Endothelial cell of umbilical vein (primary cell): ENCODE measurements at regions not wholly inside any gene's neighbourhood (a gene's known extent, or its start where the extent isn't known, plus 50 kb on each side); places are given as distances from the start of the nearest gene placed in this dataset.

ENCODE experiments used
- BruUV-seq: library from RNA; stranded (reverse); fragments of 400-500 nt; replicated peaks from 2 replicates; lab custom pipeline; 2021; lab: Mats Ljungman, UMichigan
- CTCF ChIA-PET: fragments of 300-600, 350-600 bp; sonication (Branson Sonifier 250); formaldehyde crosslinking; loops from one replicate; lab custom pipeline; 2021; ENCODE audit warnings: antibody characterized with exemption, inconsistent platforms; lab: Charles Lee
- POLR2A ChIA-PET: fragments of 300-600, 350-600 bp; sonication (Branson Sonifier 250); formaldehyde crosslinking; loops from one replicate; lab custom pipeline; 2021; ENCODE audit warnings: antibody characterized with exemption, inconsistent platforms; lab: Charles Lee
- DNase-seq: peaks from one replicate; pipeline ENCODE4 v3.0.0-alpha.2; 2011; ENCODE audit warnings: low read depth, low spot score
- FAIRE-seq: peaks from 2 replicates; lab custom pipeline; 2011; peaks lifted over from hg19 to GRCh38; lab: Jason Lieb, UNC
- H2AFZ ChIP-seq: 2 replicates; pipeline ENCODE4 v1.6.0; 2012; ENCODE audit warnings: low read depth, low read length, control low read depth, inconsistent platforms
- H3K27ac ChIP-seq: 2 replicates; pipeline ENCODE4 v1.5.1; 2011; ENCODE audit warnings: low read depth, mild to moderate bottlenecking, control low read depth, low read length, moderate library complexity; ENCODE audit not compliant: insufficient read depth
- H3K27me3 ChIP-seq, 2 experiments: 2 replicates each; pipeline versions ENCODE4 v1.6.0 to v1.6.1; 2011; ENCODE audit warnings: low read length in 2 of 2, mixed read lengths in 1 of 2; ENCODE audit not compliant: control insufficient read depth in 2 of 2, insufficient read depth in 2 of 2
- H3K36me3 ChIP-seq, 2 experiments: 2 replicates in 1 of 2; 3 replicates in 1 of 2; pipeline ENCODE4 v1.5.1; 2011; ENCODE audit warnings: low read length in 2 of 2, mild to moderate bottlenecking in 1 of 2, moderate library complexity in 1 of 2; ENCODE audit not compliant: control insufficient read depth in 2 of 2, insufficient read depth in 2 of 2; ENCODE audit errors: extremely low read depth in 1 of 2
- H3K4me1 ChIP-seq: 3 replicates; pipeline ENCODE4 v1.5.1; 2011; ENCODE audit warnings: mild to moderate bottlenecking, low read length; ENCODE audit not compliant: control insufficient read depth, insufficient read depth; ENCODE audit errors: extremely low read depth
- H3K4me2 ChIP-seq: 2 replicates; pipeline ENCODE4 v1.6.1; 2011; ENCODE audit warnings: low read length, control low read depth, mixed read lengths; ENCODE audit not compliant: insufficient read depth
- H3K4me3 ChIP-seq, 3 experiments: fragments of 200-600 bp in 1 of 3; sonication (generic), shearing (Covaris generic) in 1 of 3; replicated peaks in 1 of 3; 2 replicates each; pipeline ENCODE4 v1.5.1; 2011 to 2016; ENCODE audit warnings: control low read depth in 3 of 3, low read length in 3 of 3, mild to moderate bottlenecking in 2 of 3, inconsistent platforms in 1 of 3, low read depth in 1 of 3, moderate library complexity in 1 of 3; ENCODE audit not compliant: insufficient read depth in 1 of 3
- H3K79me2 ChIP-seq: 2 replicates; pipeline ENCODE4 v1.6.0; 2012; ENCODE audit warnings: low read length, inconsistent platforms; ENCODE audit not compliant: control insufficient read depth, insufficient read depth
- H3K9ac ChIP-seq: replicated peaks from 2 replicates; pipeline ENCODE3; 2011; ENCODE audit warnings: low read length, control low read depth; ENCODE audit not compliant: insufficient read depth; ENCODE audit errors: extremely low read depth
- H3K9me1 ChIP-seq: replicated peaks from 3 replicates; pipeline ENCODE4 v1.6.0; 2011; ENCODE audit warnings: mild to moderate bottlenecking, low read length; ENCODE audit not compliant: control insufficient read depth, insufficient read depth; ENCODE audit errors: extremely low read depth
- H3K9me3 ChIP-seq: replicated peaks from 2 replicates; pipeline ENCODE4 v1.5.1; 2012; ENCODE audit warnings: low read length, inconsistent platforms; ENCODE audit not compliant: control insufficient read depth, insufficient read depth
- H4K20me1 ChIP-seq: replicated peaks from 2 replicates; pipeline ENCODE3; 2011; ENCODE audit warnings: mild to moderate bottlenecking, low read length; ENCODE audit not compliant: control insufficient read depth, insufficient read depth; ENCODE audit errors: extremely low read depth
- EZH2 ChIP-seq: IDR thresholded peaks from 2 replicates; pipeline ENCODE4 v1.6.1; 2012; ENCODE audit warnings: borderline replicate concordance, low read depth, mild to moderate bottlenecking, moderate library complexity, low read length, inconsistent platforms; ENCODE audit not compliant: severe bottlenecking
- FOS ChIP-seq: IDR thresholded peaks from 2 replicates; pipeline ENCODE4 v1.6.1; 2011; ENCODE audit warnings: mild to moderate bottlenecking, low read length, moderate library complexity, borderline replicate concordance; ENCODE audit not compliant: insufficient read depth
- GATA2 ChIP-seq: IDR thresholded peaks from 2 replicates; pipeline ENCODE4 v1.7.0; 2011; ENCODE audit warnings: low read depth, mild to moderate bottlenecking, moderate library complexity, mixed read lengths, low read length; ENCODE audit not compliant: insufficient read length, insufficient read depth
- JUN ChIP-seq: IDR thresholded peaks from 2 replicates; pipeline ENCODE4 v1.6.1; 2011; ENCODE audit warnings: borderline replicate concordance, low read depth; ENCODE audit not compliant: insufficient read length, insufficient read depth
- MYC ChIP-seq: IDR thresholded peaks from one replicate; pipeline ENCODE4 v1.6.1; 2011; ENCODE audit warnings: mild to moderate bottlenecking, low read depth, low read length
- POLR2A ChIP-seq: IDR thresholded peaks from 2 replicates; pipeline ENCODE4 v1.6.1; 2012; ENCODE audit warnings: low read depth, mild to moderate bottlenecking, control low read depth, low read length
- POLR2AphosphoS5 ChIP-seq: IDR thresholded peaks from 2 replicates; pipeline ENCODE4 v1.6.1; 2012; ENCODE audit warnings: low read depth, mild to moderate bottlenecking, control low read depth, low read length, moderate library complexity; ENCODE audit not compliant: insufficient read depth
- dilution Hi-C: fragments of 300-500 bp; cut with MboI; formaldehyde crosslinking; loops from one replicate; pipeline ENCODE4 v1.15.0; 2019; ENCODE audit warnings: low sequenced_read_pairs; ENCODE audit not compliant: extremely low pct_ligation_motif_present
- intact Hi-C: fragments of 100-400 bp; cut with micrococcal nuclease; formaldehyde crosslinking; loops from one replicate; pipeline ENCODE4 v1.10.0; 2022
- TF ChIP-seq, protein P1 (sequence below): IDR thresholded peaks from 2 replicates; pipeline ENCODE4 v1.6.1; 2011; ENCODE audit not compliant: insufficient read depth, insufficient read length
- TF ChIP-seq, protein P2 (sequence below), 2 donors: IDR thresholded peaks; 1 replicate in 1 of 2; 2 replicates in 1 of 2; pipeline ENCODE4 v1.5.1; 2011; ENCODE audit warnings: low read length in 2 of 2, mild to moderate bottlenecking in 2 of 2, moderate library complexity in 2 of 2, control low read depth in 1 of 2, inconsistent platforms in 1 of 2, low read depth in 1 of 2; ENCODE audit not compliant: insufficient read depth in 1 of 2; ENCODE audit errors: extremely low read depth in 1 of 2

DNA sequence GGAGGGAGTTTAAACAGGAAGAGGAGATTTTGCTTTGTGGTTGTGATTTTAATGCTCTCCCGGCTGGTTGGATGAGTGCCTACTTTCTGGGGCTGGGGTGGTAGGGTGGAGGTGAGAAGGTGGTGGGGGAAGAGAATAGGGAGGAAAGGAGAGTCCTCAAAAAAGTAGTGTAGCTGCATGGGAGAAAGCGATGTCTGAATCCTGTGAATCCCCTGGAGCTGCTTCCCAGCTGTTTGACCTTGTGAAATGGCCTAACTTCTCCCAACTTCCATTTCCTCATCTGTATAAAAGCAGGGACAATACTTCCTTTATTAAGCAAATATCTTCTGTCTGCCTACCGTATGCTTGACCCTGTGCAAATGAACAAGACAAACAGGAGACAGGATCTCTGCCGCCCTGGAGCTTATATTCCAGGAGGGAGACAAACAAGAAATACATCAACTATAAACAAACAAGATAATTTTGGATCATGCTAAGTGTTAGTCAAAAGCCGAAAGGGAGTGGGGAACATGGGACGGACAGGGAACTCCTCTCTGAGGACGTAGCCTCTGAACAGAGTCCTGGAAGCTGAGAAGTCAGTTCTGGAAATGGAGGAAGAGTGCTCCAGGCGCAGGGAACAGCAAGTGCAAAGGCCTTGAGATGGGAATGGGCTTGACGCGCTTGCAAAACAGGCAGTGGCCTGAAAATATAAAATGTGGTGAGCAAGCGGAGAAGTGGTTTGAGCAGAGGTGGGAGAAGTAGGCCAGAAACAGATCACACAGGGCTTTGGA is 103.5 kb downstream of the SPRY4 start:
- CTCF ChIA-PET, result no interaction called here

More for the DNA sequence above, 103.5 kb downstream of the SPRY4 start:
- intact Hi-C loops, result no loop called here
- peak overlapping the region; percentile 7 for H2AFZ ChIP-seq
- H3K36me3 ChIP-seq, result no peaks in the 10 kb centered on the region
- no peaks in the 10 kb centered on the region for H3K9me3 ChIP-seq
- BruUV-seq, result no TSS peak
- no peak overlapping the region for H3K27ac ChIP-seq
- H3K79me2 ChIP-seq, result no peaks in the 10 kb centered on the region
- H4K20me1 ChIP-seq, result no peaks in the 10 kb centered on the region
- peaks cover 30% of the 10 kb centered on the region for H3K4me1 ChIP-seq
- no peak for DNase-seq
- H3K4me2 ChIP-seq, result no peak overlapping the region
- dilution Hi-C loops, result no loop called here
- H3K4me3 ChIP-seq, result no peak overlapping the region
- POLR2A ChIA-PET, result interaction anchor here (1.0 kb wide), 1 partner anchor 14 kb away, joined by 3 read pairs; no protein-coding TSS in a partner anchor
- no peaks in the 10 kb centered on the region for H3K9me1 ChIP-seq
- TF ChIP-seq MYC (no peak), FOS (no peak), JUN (no peak), GATA2 (no peak), EZH2 (no peak), POLR2AphosphoS5 (no peak), POLR2A (no peak)
- TF ChIP-seq, protein P1, sequence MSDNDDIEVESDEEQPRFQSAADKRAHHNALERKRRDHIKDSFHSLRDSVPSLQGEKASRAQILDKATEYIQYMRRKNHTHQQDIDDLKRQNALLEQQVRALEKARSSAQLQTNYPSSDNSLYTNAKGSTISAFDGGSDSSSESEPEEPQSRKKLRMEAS, result no peak
- TF ChIP-seq, protein P2, sequence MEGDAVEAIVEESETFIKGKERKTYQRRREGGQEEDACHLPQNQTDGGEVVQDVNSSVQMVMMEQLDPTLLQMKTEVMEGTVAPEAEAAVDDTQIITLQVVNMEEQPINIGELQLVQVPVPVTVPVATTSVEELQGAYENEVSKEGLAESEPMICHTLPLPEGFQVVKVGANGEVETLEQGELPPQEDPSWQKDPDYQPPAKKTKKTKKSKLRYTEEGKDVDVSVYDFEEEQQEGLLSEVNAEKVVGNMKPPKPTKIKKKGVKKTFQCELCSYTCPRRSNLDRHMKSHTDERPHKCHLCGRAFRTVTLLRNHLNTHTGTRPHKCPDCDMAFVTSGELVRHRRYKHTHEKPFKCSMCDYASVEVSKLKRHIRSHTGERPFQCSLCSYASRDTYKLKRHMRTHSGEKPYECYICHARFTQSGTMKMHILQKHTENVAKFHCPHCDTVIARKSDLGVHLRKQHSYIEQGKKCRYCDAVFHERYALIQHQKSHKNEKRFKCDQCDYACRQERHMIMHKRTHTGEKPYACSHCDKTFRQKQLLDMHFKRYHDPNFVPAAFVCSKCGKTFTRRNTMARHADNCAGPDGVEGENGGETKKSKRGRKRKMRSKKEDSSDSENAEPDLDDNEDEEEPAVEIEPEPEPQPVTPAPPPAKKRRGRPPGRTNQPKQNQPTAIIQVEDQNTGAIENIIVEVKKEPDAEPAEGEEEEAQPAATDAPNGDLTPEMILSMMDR (IDR thresholded peaks at IDR 0.05; ENCODE audit: extremely low read depth in 1 of 2, insufficient read depth in 1 of 2, low read depth in 1 of 2, low read length in 2 of 2), result no peak
- FAIRE-seq, result no peak
- H3K27me3 ChIP-seq, result no peaks in the 10 kb centered on the region
- H3K9ac ChIP-seq, result no peak overlapping the region
